ENCODE measurements at regions not wholly inside any gene's neighbourhood (a gene's known extent, or its start where the extent isn't known, plus 50 kb on each side); places are given as distances from the start of the nearest gene placed in this dataset.

GRCh38 chr2:175372704-175373701 is 191.5 kb upstream of the ATP5MC3 start:
- H3K27ac ChIP-seq = no peak overlapping the region
- no peak overlapping the region for H3K4me3 ChIP-seq (ENCODE audit: low read depth, low read length)
- H3K9me3 ChIP-seq (ENCODE audit: control insufficient read depth, low read length) = no peaks in the 10 kb centered on the region
- no peaks in the 10 kb centered on the region for H3K79me2 ChIP-seq
- no peak overlapping the region for H3K4me2 ChIP-seq (ENCODE audit: low read length)
- H3K36me3 ChIP-seq (ENCODE audit: control insufficient read depth, insufficient read depth, low read length) = no peaks in the 10 kb centered on the region
- no peak overlapping the region for H3K9ac ChIP-seq
- no peaks in the 10 kb centered on the region for H3K27me3 ChIP-seq (ENCODE audit: control insufficient read depth, insufficient read depth, low read length)
- H3K4me1 ChIP-seq = peaks cover 5% of the 10 kb centered on the region
- peak overlapping the region; percentile 54 for H2AFZ ChIP-seq
- no peak for TF ChIP-seq CTCF (IDR thresholded peaks at IDR 0.05)

DNA sequence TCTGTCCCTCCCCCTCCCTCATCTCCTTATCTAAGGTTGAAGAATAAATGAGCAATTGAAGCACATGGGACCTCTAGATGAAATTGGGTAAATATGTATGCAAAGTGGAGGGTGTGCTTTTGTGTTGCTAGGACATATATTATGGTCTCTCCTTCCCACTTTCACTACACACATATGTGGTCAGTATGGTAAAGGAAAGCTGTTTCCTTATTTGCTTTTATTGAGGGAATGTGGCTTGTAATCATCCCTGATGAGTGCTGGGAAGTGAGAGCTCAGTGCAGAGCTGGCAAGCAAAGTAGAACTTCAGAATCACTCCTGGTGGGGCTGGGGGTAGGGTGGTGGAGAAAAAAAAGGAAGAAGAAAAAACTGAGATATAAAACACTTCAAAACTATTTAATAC is 189.9 kb upstream of the ATP5MC3 start:
- no peaks in the 10 kb centered on the region for H3K36me3 ChIP-seq (ENCODE audit: control insufficient read depth, insufficient read depth, low read length)
- no peak for TF ChIP-seq CTCF (IDR thresholded peaks at IDR 0.05)
- H3K27ac ChIP-seq = no peak overlapping the region
- no peaks in the 10 kb centered on the region for H3K27me3 ChIP-seq (ENCODE audit: control insufficient read depth, insufficient read depth, low read length)
- H3K4me1 ChIP-seq = peaks cover 5% of the 10 kb centered on the region
- H3K4me3 ChIP-seq (ENCODE audit: low read depth, low read length) = no peak overlapping the region
- no peak overlapping the region for H3K4me2 ChIP-seq (ENCODE audit: low read length)
- no peaks in the 10 kb centered on the region for H3K79me2 ChIP-seq
- H2AFZ ChIP-seq = no peak overlapping the region
- H3K9ac ChIP-seq = no peak overlapping the region
- H3K9me3 ChIP-seq (ENCODE audit: control insufficient read depth, low read length) = no peaks in the 10 kb centered on the region

- no peaks in the 10 kb centered on the region for H3K36me3 ChIP-seq (ENCODE audit: control insufficient read depth, insufficient read depth, low read length)
- H3K4me3 ChIP-seq (ENCODE audit: low read depth, low read length) = no peak overlapping the region
- no peaks in the 10 kb centered on the region for H3K27me3 ChIP-seq (ENCODE audit: control insufficient read depth, insufficient read depth, low read length)
- no peak overlapping the region for H3K9ac ChIP-seq
- no peak overlapping the region for H3K27ac ChIP-seq
- peak; percentile 82 for TF ChIP-seq CTCF (IDR thresholded peaks at IDR 0.05)
- no peak overlapping the region for H2AFZ ChIP-seq
- H3K79me2 ChIP-seq = no peaks in the 10 kb centered on the region
- H3K4me1 ChIP-seq = no peaks in the 10 kb centered on the region
- no peak overlapping the region for H3K4me2 ChIP-seq (ENCODE audit: low read length)
- H3K9me3 ChIP-seq (ENCODE audit: control insufficient read depth, low read length) = no peaks in the 10 kb centered on the region
Measured at GRCh38 chr2:175366815-175367214, 185.3 kb upstream of the ATP5MC3 start.

- no peaks in the 10 kb centered on the region for H3K9me3 ChIP-seq (ENCODE audit: control insufficient read depth, low read length)
- H3K27me3 ChIP-seq (ENCODE audit: control insufficient read depth, insufficient read depth, low read length) = no peaks in the 10 kb centered on the region
- H2AFZ ChIP-seq = no peak overlapping the region
- H3K4me2 ChIP-seq (ENCODE audit: low read length) = no peak overlapping the region
- H3K79me2 ChIP-seq = no peaks in the 10 kb centered on the region
- H3K27ac ChIP-seq = no peak overlapping the region
- H3K4me3 ChIP-seq (ENCODE audit: low read depth, low read length) = no peak overlapping the region
- no peak overlapping the region for H3K9ac ChIP-seq
- H3K4me1 ChIP-seq = no peaks in the 10 kb centered on the region
- TF ChIP-seq CTCF (IDR thresholded peaks at IDR 0.05) = no peak
- no peaks in the 10 kb centered on the region for H3K36me3 ChIP-seq (ENCODE audit: control insufficient read depth, insufficient read depth, low read length)
Measured at GRCh38 chr2:175363699-175364098, 182.2 kb upstream of the ATP5MC3 start.

Measured in parathyroid adenoma (tissue), 2 donors.